ENCODE measurements at regions not wholly inside any gene's neighbourhood (a gene's known extent, or its start where the extent isn't known, plus 50 kb on each side); places are given as distances from the start of the nearest gene placed in this dataset.
"Not testable (repeated sequence)": the region's sequence is repeated elsewhere in the genome, so short reads cannot be mapped to it uniquely, and the experiment has no call there.

DNA sequence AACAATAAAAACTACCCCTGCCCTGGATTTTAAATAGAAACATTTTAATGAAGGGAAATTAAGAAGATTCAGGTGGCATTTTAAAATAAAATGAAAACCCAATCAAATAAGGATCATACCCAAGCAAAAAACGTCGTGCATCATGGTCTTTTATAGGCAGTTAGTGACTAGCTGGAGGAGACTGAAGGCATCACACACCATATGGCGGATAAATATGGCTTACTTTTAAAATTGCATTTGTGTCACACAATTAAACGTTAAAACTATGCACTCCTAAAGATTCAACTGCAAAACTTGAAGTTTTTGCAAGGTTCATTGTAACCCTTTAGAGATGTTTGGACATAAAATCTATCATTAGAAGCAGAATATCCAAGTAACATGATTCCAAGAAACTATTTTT lies 200.1 kb upstream of the NRG3 start:
- DNase-seq = no peak

- DNase-seq = no peak
These were observed 195.7 kb upstream of the NRG3 start for GRCh38 chr10:81679291-81679690.

DNA sequence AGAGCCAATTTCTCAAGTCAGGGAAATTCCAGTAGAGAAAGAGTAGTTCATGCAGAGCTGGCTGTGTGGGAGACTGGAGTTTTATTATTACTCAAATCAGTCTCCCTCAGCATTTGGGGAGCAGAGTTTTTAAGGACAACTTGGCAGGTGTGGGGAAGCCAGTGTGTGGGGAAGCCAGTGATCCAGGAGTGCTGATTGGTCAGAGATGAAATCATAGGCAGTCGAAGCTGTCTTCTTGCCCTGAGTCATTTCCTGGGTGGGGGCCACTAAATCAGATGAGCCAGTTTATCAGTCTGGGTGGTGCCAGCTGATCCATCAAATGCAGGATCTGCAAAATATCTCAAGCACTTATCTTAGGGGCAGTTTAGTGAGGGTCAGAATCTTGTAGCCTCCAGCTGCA lies 194.6 kb upstream of the NRG3 start:
- no peak for DNase-seq

GRCh38 chr10:81688459-81688858 lies 186.5 kb upstream of the NRG3 start:
- DNase-seq = no peak

- no peak for DNase-seq
These were observed 178.2 kb upstream of the NRG3 start for GRCh38 chr10:81696609-81697388.

DNA sequence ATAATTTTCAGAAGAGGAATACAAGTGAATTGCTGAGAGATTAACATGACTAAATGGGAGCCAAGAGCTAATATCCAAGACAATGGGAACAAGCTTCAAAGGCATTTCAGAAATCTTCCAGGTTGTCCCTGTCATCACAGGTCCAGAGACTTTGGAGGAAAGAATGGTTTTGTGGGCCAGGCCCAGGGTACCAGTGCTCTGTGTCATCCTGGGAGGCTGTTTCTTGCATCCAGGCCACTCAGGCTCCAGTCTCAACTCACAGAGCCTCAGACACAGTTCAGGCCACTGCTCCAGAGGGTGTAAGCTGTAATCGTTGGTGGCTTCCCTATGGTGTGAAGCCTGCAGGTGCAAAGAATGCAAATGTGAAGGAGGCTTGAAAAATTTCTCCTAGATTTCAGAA lies 170.4 kb upstream of the NRG3 start:
- DNase-seq = no peak

DNA sequence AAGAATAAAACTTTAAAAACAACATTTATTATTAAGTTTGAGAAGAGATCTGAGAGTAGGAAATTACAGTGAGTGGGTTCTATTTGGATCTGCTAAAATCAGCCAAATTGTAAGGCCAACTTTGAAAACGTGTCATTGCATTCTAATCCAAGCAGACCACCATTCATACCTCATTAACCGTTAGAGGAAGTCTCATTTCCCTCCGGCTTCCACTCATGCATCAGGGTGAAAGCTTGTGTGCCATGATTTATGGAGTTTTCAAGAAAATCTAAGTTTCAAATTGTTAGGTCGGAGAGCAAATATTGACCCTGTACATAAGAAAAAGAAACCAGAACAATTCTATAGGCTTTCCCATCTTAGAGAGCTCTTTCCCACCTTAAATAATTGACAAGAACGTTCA lies 166.6 kb upstream of the NRG3 start:
- no peak for DNase-seq

DNA sequence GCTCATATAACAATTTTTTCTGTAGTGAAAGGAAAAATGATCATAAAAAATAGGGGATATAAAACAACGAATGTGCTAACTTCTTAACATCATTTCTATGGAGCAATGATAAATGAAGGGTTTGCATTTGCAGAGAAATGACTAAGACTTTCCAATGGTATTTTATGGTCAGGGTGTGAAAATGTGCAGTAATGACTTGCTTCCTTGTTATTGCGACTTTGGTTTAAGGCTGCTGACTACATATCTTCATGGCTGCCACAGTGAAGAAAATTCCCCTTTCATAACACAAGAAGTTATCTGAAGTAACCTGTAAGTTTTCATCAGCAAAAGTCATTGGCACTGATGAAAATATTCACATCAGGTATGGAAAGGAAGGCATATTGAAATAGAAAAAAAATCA lies 166.1 kb upstream of the NRG3 start:
- no peak for DNase-seq

- DNase-seq = no peak
These were observed 152.6 kb upstream of the NRG3 start for GRCh38 chr10:81722399-81722798.

DNA sequence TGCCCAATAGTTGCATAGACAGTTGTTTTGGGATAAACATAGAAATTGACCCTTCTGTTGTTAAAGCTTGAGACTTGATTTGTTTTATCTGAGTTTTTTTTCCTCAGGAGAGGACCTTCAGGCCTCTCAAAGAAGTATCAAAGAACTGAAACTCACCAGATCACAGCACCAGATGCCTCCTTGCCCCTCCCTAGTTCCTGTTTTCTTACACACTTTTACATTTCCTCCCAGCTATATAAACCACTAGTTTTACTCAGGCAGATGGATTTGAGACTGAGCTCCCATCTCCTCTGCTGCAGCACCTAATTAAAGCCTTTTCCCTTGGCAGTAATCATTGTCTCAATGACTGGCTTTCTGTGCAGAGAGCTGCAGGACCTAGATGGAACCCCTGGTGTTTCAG lies 150.6 kb upstream of the NRG3 start:
- DNase-seq = no peak

DNA sequence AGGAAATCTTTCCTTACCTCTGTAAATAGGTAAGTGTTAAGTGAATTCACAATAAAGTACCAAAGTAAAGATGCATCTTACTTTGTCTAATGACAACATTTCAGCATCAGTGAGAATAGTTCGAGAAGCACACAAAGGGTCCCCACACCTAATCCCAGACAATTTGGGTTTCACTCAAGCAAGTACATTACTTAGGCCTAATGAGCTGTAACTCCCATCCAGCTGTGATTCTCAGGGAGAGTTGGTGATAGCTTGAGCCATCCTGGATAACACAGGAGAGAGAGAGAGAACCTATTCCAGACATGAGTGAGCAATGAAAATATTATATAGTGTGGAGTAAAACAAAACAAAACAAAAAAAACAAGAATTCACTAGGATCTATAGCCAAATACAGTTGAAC lies 149.1 kb upstream of the NRG3 start:
- DNase-seq = no peak

DNA sequence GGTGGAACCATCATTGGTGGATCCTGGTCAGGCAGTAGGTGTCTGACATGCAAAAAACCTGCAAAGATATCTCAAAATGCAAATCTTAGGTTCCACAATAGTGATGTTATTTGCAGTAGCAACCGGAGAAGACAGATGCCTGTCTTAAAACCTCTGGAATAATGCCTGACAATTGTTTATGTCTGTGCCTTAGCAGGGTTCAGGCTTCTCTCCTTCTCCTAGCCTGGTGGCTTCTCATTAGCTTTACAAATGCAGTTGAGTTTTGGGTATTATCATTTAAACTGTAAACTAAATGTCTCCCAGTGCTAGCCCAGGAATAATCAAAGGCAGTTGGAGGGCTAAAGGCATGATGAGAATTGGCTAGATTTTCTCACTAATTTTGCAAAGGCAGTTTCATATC lies 146.3 kb upstream of the NRG3 start:
- no peak for DNase-seq

- no peak for DNase-seq
These were observed 144.1 kb upstream of the NRG3 start for GRCh38 chr10:81730891-81731290.

DNA sequence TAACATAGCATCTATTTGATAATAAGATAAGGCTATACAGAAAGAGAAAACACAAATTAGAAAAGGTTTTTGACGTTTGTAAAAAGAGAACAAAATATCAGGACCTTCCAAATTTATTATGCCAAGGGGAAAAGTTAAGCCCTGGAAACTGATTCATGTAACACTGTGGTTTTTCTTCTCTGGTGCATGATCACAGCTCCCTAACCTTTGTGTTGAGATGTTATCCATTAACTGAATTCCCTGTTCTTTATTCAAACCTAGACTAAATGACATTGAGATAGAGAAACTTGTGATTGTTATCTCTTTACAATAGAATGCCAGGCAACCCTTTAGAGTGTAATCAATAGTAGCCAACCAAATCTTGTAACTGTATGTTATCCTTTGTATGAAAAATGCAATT lies 141.5 kb upstream of the NRG3 start:
- DNase-seq = no peak

- DNase-seq = not testable (repeated sequence)
These were observed 139.8 kb upstream of the NRG3 start for GRCh38 chr10:81735167-81735566.

- DNase-seq = no peak
These were observed 115.9 kb upstream of the NRG3 start for GRCh38 chr10:81759111-81759510.

DNA sequence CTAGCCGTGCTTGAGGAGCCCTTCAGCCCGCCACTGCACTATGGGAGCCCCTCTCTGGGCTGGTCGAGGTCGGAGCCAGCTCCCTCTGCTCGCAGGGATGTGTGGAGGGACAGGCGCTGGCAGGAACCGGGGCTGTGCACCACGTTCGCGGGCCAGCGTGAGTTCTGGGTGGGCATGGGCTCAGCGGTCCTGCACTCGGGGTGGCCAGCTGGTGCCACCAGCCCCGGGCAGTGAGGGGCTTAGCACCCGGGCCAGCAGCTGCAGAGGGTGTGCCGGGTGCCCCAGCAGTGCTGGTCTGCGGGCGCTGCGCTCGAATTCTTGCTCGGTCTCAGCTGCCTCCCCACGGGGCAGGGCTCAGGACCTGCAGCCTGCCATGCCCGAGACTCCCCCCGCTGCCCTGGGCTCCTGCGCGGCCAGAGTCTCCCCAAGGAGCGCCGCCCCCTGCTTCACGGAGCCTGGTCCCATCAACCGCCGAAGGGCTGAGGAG lies 90.8 kb upstream of the NRG3 start:
- DNase-seq = no peak

DNA sequence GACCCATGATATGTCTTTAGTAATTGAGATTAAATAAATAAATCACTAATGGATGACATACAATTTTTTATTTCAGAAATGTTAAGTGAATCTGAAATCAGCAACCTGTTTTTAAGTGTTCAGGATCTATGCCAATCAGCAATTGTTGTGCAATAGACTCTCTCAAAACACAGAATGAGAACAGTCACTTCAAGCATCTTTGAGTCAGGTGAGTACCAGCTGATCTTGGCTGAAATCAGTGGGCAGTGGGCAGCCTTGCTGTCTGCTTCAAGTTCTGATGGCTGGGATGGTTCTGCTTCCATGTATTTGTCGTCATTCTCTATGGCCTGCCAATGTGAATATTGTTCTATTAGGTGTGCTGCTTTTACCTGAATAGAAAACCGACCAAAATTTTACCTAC lies 82.3 kb upstream of the NRG3 start:
- DNase-seq = no peak

- DNase-seq = no peak
These were observed 68.2 kb upstream of the NRG3 start for GRCh38 chr10:81806842-81807241.

DNA sequence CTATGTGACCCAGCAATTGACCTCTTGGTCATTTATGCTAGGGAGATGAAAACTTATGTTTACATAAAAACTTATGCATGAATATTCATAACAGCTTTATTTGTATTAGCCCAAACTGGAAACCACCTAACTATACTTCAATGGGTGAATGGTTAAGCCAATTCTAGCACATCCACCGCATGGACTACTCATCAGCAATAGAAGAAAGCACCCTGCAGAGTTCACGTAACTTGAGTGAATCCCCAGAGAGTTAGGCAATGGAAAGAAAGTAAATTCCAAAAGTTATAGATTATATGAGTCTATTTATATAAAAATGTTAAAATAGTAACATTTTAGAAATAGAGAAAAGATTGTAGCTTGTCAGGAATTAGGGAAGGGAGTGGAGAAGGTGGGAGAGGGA lies 60.2 kb upstream of the NRG3 start:
- DNase-seq = no peak

DNA sequence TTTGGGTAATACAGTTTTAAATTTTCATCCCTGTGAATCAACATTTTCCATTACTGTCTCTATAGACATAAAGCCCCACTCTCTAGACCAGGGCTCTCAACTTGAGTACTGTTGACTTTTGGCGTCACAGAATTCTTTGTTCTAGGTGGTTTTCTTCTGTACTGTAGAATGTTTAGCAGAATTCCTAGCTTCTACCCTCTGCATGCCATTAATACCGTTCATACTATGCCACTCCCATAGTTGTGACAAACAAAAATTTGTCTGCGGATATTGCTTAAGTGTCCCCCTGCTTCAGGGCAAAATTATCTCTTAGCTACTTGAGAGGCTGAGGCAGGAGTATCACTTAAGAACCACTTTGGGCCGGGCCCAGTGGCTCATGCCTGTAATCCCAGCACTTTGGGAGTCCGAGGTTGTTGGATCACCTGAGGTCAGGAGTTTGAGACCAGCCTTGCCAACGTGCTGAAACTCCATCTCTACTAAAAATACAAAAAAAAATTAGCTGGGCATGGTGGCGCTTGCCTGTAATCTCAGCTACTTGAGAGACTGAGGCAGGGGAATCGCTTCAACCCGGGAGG lies 57.3 kb upstream of the NRG3 start:
- no peak for DNase-seq

- DNase-seq = no peak
These were observed 54.6 kb upstream of the NRG3 start for GRCh38 chr10:81820418-81820817.

All from stimulated activated CD4-positive, alpha-beta T cell treated with anti-CD3 and anti-CD28 coated beads, Interleukin-2, amount 100 ng/mL, for 24 hours (primary cell).